HUES6 (cell line): ENCODE measurements at regions not wholly inside any gene's neighbourhood (a gene's known extent, or its start where the extent isn't known, plus 50 kb on each side); places are given as distances from the start of the nearest gene placed in this dataset.
"Not testable (repeated sequence)": the region's sequence is repeated elsewhere in the genome, so short reads cannot be mapped to it uniquely, and the experiment has no call there.

Experiments used
- H3K27ac ChIP-seq: 2 replicates; pipeline ENCODE4 v1.7.0; 2013; ENCODE audit warnings: low read depth, mild to moderate bottlenecking, low read length, inconsistent platforms
- H3K27me3 ChIP-seq: 2 replicates; pipeline ENCODE4 v1.6.1; 2013; ENCODE audit warnings: low read length; ENCODE audit not compliant: control insufficient read depth, insufficient read depth
- H3K36me3 ChIP-seq: 2 replicates; pipeline ENCODE4 v1.6.1; 2013; ENCODE audit warnings: low read length; ENCODE audit not compliant: control insufficient read depth, insufficient read depth
- H3K4me1 ChIP-seq: 2 replicates; pipeline ENCODE4 v1.6.1; 2013; ENCODE audit warnings: low read length; ENCODE audit not compliant: control insufficient read depth, insufficient read depth
- H3K4me3 ChIP-seq: 2 replicates; pipeline ENCODE4 v1.5.1; 2013; ENCODE audit warnings: low read depth, low read length
- H3K9ac ChIP-seq: one replicate; pipeline ENCODE4 v1.6.1; 2013; ENCODE audit warnings: mild to moderate bottlenecking, low read length
- H3K9me3 ChIP-seq: 2 replicates; pipeline ENCODE4 v1.6.1; 2013; ENCODE audit warnings: low read depth, low read length; ENCODE audit not compliant: control insufficient read depth, insufficient read depth

DNA sequence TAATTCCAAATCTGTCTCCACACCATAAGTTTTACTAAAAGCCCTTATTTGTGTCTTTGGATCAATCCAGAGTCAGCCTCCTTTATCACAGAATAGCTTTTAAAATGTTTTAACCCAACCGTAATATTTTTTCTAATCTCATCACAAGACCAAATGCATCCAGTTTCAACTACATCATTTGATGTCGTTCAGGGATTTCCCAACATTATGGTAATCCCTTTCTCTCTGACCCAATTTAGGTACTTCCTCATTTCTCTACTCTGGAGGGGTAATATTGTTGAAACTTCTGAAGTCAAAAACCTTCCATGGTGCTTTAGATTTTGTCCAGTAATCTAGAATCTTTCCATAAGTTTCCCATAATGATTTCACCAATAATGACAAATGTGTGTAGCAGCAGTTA lies 596.8 kb downstream of the SOX5 start:
- Histone ChIP-seq H3K4me1 (peaks cover 4% of the 10 kb centered on the region), H3K9me3 (no peaks in the 10 kb centered on the region), H3K36me3 (no peaks in the 10 kb centered on the region), H3K9ac (no peak overlapping the region), H3K27me3 (no peaks in the 10 kb centered on the region), H3K4me3 (no peak overlapping the region), H3K27ac (no peak overlapping the region)

DNA sequence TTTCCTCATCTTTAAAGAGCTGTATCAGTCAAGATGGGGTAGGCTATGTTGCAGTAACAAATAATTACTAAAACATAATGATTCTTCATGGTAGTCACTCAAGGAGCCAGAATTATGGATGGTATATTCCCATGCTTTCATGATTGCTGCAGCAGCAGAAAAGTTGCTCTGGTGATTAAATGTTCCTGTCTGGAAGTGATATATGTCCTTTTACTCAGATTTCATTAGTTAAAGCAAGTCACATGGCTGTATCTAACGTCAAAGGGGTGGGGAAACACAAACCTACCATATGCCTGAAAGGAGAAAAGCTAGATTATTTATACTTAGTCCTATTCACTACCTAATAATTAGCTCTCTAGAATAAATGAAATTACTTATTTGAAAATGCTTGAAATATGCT lies 594.7 kb downstream of the SOX5 start:
- no peaks in the 10 kb centered on the region for H3K36me3 ChIP-seq
- no peaks in the 10 kb centered on the region for H3K9me3 ChIP-seq
- H3K4me1 ChIP-seq, result no peaks in the 10 kb centered on the region
- H3K27ac ChIP-seq, result no peak overlapping the region
- H3K9ac ChIP-seq, result no peak overlapping the region
- no peak overlapping the region for H3K4me3 ChIP-seq
- no peaks in the 10 kb centered on the region for H3K27me3 ChIP-seq

DNA sequence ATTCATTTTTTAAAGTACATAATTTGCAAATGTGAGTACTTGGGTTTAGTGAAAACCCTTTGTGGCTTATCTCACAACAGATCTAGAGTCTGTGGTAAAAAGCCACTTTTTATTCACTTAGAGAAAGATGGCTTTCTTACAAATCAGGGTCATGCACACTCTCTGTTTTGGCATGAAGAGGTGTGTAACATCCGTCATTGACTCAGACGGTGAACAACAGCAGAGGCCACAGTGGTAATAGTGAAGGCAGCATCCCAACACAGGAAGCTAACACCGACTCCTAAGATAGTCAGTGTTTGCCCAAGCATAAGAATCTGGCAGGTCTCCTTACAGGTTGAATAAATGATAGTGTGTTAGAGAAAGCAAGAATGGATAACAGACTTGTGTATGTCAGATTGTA lies 593.0 kb downstream of the SOX5 start:
- Histone ChIP-seq H3K9me3 (no peaks in the 10 kb centered on the region), H3K9ac (no peak overlapping the region), H3K36me3 (no peaks in the 10 kb centered on the region), H3K27ac (no peak overlapping the region), H3K4me3 (no peak overlapping the region), H3K4me1 (no peaks in the 10 kb centered on the region), H3K27me3 (no peaks in the 10 kb centered on the region)

DNA sequence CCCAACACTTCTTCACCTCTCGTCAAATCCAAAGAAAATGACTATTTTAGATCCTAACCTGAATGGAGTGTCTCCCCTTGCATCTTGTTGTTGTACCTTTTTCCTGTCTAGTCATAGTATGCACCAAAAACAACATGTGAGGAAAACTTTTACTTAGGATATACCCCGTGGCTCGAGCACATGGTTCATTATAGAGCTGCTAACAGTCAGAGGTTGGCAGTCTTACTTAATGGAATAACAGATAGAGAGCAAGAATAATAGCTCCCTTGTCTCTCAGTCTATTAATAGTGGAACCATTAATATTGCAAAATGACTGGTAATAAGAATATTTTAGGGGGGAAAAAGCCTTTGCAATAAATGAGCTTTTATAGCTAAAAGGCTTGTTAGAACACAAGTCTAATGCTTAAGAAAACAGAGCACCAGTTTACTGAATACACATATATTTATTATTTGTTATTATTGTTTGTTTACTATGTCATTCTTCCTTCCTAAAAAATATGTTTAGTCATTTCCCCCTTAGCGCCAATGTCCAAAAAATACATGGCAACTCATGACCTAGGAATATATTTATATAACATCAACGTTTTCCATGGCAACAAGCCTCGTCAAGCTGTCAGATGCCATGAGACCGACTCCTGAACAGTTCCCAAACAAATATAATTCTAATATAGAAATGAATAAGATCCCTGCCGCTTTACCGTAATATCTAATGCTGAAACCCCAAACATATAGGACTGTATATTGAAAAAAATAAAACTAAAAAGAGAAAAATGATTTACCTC lies 592.4 kb downstream of the SOX5 start:
- Histone ChIP-seq H3K27ac (no peak overlapping the region), H3K4me1 (no peaks in the 10 kb centered on the region), H3K36me3 (no peaks in the 10 kb centered on the region), H3K9ac (no peak overlapping the region), H3K9me3 (no peaks in the 10 kb centered on the region), H3K27me3 (no peaks in the 10 kb centered on the region), H3K4me3 (no peak overlapping the region)

DNA sequence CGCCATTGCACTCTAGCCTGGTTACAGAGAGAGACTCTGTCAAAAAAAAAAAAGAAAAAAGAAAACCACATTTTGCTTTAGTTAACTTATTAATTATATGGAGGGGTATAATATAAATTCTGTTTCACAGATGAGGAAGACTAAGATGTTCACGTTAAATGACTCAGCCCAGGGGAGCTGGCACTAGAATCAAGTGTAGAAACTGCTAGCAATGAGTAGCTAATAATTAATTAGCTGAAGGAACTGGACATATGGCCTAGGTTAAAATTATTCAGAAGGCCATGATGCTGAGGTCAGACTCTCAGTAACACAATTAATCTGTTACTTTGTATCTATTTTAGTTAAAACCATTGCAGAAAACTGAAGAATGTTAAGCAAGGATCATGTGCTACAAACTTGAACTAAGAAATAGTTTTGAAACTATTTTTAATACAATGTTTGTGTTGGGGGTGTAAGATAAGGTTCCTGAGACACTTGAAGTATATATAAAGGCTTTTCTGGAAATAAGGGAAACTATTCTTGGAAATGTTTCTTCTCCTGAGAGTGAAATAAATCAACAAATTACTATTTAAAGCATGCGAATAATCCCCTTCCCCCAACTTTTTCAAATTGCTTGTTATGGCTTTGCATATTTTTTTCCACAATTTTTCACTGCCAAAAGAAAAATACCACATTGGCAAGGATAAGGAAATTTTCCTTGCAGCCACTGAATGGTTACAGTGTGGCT lies 589.3 kb downstream of the SOX5 start:
- Histone ChIP-seq H3K27ac (no peak overlapping the region), H3K36me3 (no peaks in the 10 kb centered on the region), H3K4me1 (no peaks in the 10 kb centered on the region), H3K4me3 (no peak overlapping the region), H3K9me3 (peaks cover 9% of the 10 kb centered on the region), H3K27me3 (no peaks in the 10 kb centered on the region), H3K9ac (no peak overlapping the region)

DNA sequence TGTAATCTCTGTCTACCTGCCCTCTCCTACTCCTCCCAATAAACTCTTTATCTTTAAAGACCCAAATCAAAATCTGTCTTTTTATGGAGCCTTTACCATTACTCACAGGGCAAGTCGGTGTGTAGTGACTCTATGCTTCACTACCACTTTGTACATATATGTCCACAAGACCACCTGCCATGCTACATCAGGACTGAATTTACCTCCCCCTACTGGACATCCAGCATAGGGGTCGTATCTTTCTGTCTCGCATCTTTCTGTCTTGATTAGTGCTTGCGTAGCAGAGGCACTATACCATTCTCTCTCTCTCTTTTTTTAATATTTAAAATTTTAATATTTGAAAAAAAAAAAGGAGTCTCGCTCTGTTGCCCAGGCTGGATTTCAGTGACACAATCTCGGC lies 587.5 kb downstream of the SOX5 start:
- Histone ChIP-seq H3K36me3 (no peaks in the 10 kb centered on the region), H3K27ac (no peak overlapping the region), H3K9me3 (peaks cover 9% of the 10 kb centered on the region), H3K27me3 (no peaks in the 10 kb centered on the region), H3K4me1 (no peaks in the 10 kb centered on the region), H3K9ac (no peak overlapping the region), H3K4me3 (no peak overlapping the region)

DNA sequence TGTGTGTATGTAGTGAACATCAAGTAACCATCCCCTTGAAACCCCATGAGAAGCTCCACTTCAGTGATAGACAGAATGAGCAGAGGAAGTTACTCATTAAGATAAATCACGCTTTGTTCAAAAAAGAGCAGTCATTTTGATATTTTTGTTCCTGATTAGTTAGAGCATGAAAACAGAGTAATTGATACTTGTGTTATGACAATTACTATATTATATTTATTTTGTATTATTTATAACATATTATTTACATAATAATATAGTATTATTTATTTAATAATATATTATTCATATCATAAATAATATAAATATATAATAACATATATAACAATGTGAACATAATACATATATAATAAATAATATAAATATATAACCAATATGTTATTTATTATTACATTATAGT lies 580.9 kb downstream of the SOX5 start:
- H3K27ac ChIP-seq, result no peak overlapping the region
- no peak overlapping the region for H3K4me3 ChIP-seq
- no peaks in the 10 kb centered on the region for H3K27me3 ChIP-seq
- H3K9me3 ChIP-seq, result peaks cover 9% of the 10 kb centered on the region
- H3K36me3 ChIP-seq, result no peaks in the 10 kb centered on the region
- no peak overlapping the region for H3K9ac ChIP-seq
- no peaks in the 10 kb centered on the region for H3K4me1 ChIP-seq

DNA sequence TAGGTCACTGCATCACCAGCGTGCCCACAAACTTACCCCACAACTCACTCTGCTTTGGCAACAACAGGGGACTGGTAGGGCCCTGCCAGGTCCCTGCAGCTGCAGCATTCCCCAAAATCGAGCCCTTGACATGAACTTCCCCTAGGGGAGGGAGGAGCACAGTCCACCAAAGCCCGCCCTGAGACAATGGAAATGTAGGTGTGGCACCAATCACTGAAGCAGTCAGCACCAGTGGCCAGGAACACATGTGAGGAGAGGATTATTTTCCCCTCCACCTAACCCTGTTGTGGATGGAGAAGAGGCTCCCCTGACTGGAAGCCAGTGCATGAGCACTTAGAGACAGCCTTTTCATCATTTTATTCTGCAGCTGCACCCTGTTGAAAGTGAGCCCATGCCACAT lies 573.8 kb downstream of the SOX5 start:
- 0 out of 2 replicates have a peak, but pooled peaks cover 7% of the 10 kb centered on the region for H3K9me3 ChIP-seq
- H3K36me3 ChIP-seq, result no peaks in the 10 kb centered on the region
- no peaks in the 10 kb centered on the region for H3K4me1 ChIP-seq
- no peak overlapping the region for H3K4me3 ChIP-seq
- no peaks in the 10 kb centered on the region for H3K27me3 ChIP-seq
- H3K9ac ChIP-seq, result no peak overlapping the region
- H3K27ac ChIP-seq, result no peak overlapping the region

DNA sequence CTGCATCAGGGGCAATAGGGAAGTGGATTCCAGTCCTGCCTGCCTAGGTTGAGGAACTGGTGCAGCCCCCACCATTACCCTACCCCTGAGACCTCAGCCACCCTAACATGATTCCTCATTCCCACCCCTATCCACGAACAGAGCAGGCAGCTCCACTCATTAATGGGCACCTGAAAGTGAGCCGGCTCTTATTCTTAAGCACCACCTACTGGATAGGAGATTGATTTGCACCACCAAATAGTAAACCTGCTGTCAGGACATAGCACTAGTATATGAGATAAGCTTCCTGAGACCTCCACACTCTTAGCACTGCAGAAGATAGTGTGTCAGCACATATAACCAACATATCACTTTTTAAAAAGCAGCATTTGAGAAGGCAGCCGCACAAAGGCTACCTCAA lies 573.2 kb downstream of the SOX5 start:
- Histone ChIP-seq H3K27me3 (no peaks in the 10 kb centered on the region), H3K36me3 (no peaks in the 10 kb centered on the region), H3K9ac (no peak overlapping the region)

DNA sequence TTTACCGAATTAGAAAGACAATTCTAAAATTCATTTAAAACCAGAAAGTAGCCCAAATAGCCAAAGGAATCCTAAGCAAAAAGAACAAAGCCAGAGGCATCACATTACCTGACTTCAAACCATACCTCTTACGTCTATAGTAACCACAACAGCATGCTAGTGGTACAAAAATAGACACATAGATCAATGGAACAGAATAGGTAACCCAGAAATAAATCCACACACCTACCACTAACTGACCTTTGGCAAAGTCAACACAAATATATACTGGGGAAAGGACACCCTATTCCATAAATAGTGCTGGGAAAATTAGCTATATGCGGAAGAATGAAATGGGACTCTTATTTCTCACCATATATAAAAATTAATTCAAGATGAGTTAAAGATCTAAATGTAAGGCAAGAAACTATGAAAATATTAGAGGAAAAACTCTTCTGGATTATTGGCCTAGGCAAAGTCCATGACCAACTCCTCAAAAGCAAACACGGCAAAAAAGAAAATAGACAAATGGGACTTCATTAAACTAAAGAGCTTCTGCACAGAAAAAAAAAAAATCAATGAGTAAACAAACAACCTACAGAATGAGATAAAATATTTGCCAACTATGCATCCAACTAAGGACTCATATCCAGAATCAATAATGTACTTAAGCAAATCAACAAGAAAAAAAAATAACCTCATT lies 568.9 kb downstream of the SOX5 start:
- no peaks in the 10 kb centered on the region for H3K36me3 ChIP-seq
- no peak overlapping the region for H3K9ac ChIP-seq
- 0 out of 2 replicates have a peak, but pooled peaks cover 7% of the 10 kb centered on the region for H3K9me3 ChIP-seq
- no peak overlapping the region for H3K27ac ChIP-seq
- no peaks in the 10 kb centered on the region for H3K27me3 ChIP-seq
- no peaks in the 10 kb centered on the region for H3K4me1 ChIP-seq
- H3K4me3 ChIP-seq, result no peak overlapping the region

More for the DNA sequence above, 573.2 kb downstream of the SOX5 start:
- Histone ChIP-seq H3K4me1 (no peaks in the 10 kb centered on the region), H3K4me3 (no peak overlapping the region), H3K27ac (no peak overlapping the region), H3K9me3 (0 out of 2 replicates have a peak, but pooled peaks cover 7% of the 10 kb centered on the region)

DNA sequence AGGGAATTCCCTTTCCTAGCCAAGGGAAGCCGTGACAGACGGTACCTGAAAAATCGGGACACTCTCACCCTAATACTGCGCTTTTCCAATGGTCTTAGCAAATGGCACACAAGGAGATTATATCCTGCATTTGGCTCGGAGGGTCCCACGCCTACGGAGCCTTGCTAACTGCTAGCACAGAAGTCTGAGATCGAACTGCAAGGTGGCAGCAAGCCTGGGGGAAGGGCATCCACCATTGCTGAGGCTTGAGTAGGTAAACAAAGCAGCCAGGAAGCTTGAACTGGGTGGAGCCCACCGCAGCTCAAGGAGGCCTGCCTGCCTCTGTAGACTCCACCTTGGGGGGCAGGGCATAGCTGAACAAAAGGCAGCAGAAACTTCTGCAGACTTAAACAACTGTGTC lies 560.6 kb downstream of the SOX5 start:
- H3K36me3 ChIP-seq, H3K27me3 ChIP-seq, H3K27ac ChIP-seq, H3K4me3 ChIP-seq, H3K4me1 ChIP-seq, H3K9ac ChIP-seq, H3K9me3 ChIP-seq: not testable (repeated sequence)
